CD14-positive monocyte (primary cell): ENCODE measurements at regions not wholly inside any gene's neighbourhood (a gene's known extent, or its start where the extent isn't known, plus 50 kb on each side); places are given as distances from the start of the nearest gene placed in this dataset.

Experiments used
- DNase-seq, 3 donors: peaks; one replicate each; pipeline ENCODE4 v3.0.0-alpha.2; 2011 to 2022
- H2AFZ ChIP-seq: 2 replicates; pipeline ENCODE4 v1.6.0; 2012; ENCODE audit warnings: mild to moderate bottlenecking, low read depth, low read length, inconsistent platforms; ENCODE audit not compliant: insufficient read depth, poor library complexity, severe bottlenecking
- H3K27ac ChIP-seq, 2 donors: 1 replicate in 1 of 2; 2 replicates in 1 of 2; pipeline ENCODE4 v1.5.1; 2012 to 2013; ENCODE audit warnings: low read length in 2 of 2, control low read depth in 1 of 2, inconsistent platforms in 1 of 2, low read depth in 1 of 2, mild to moderate bottlenecking in 1 of 2
- H3K27me3 ChIP-seq, 2 donors: one replicate each; pipeline versions ENCODE4 v1.6.0 to v1.6.1; 2011 to 2013; ENCODE audit warnings: low read length in 2 of 2; ENCODE audit not compliant: control insufficient read depth in 2 of 2, insufficient read depth in 2 of 2
- H3K36me3 ChIP-seq, 2 donors: replicated peaks in 1 of 2; 1 replicate in 1 of 2; 2 replicates in 1 of 2; pipeline versions ENCODE4 v1.5.1 to v1.6.1; 2012 to 2013; ENCODE audit warnings: low read length in 2 of 2, control low read depth in 1 of 2, inconsistent platforms in 1 of 2, mild to moderate bottlenecking in 1 of 2; ENCODE audit not compliant: insufficient read depth in 2 of 2, control insufficient read depth in 1 of 2
- H3K4me1 ChIP-seq, 2 donors: 1 replicate in 1 of 2; 2 replicates in 1 of 2; pipeline versions ENCODE4 v1.5.1 to v1.6.1; 2012 to 2013; ENCODE audit warnings: low read length in 2 of 2, control low read depth in 1 of 2, inconsistent platforms in 1 of 2, mild to moderate bottlenecking in 1 of 2, moderate library complexity in 1 of 2; ENCODE audit not compliant: insufficient read depth in 2 of 2, control insufficient read depth in 1 of 2
- H3K4me2 ChIP-seq: replicated peaks from 2 replicates; pipeline ENCODE3; 2012; ENCODE audit warnings: low read length, moderate library complexity, mild to moderate bottlenecking; ENCODE audit not compliant: poor library complexity, severe bottlenecking; ENCODE audit errors: extremely low read depth
- H3K4me3 ChIP-seq, 3 experiments: fragments of 200-600 bp in 1 of 3; sonication (generic) in 1 of 3; replicated peaks in 1 of 3; 1 replicate in 2 of 3; 2 replicates in 1 of 3; pipeline ENCODE4 v1.5.1; 2011 to 2013; ENCODE audit warnings: low read length in 3 of 3, mild to moderate bottlenecking in 3 of 3, control low read depth in 2 of 3, low read depth in 2 of 3, inconsistent platforms in 1 of 3, moderate library complexity in 1 of 3
- H3K79me2 ChIP-seq: 2 replicates; pipeline ENCODE4 v1.6.0; 2012; ENCODE audit warnings: mild to moderate bottlenecking, control low read depth, inconsistent platforms, low read length, moderate library complexity; ENCODE audit not compliant: insufficient read depth
- H3K9ac ChIP-seq: 2 replicates; pipeline ENCODE4 v1.6.0; 2017; ENCODE audit warnings: low read length, mild to moderate bottlenecking; ENCODE audit not compliant: insufficient read depth, poor library complexity, severe bottlenecking
- H3K9me3 ChIP-seq, 2 donors: replicated peaks in 1 of 2; 1 replicate in 1 of 2; 2 replicates in 1 of 2; pipeline versions ENCODE4 v1.5.1 to v1.6.1; 2012 to 2013; ENCODE audit warnings: low read length in 2 of 2, control low read depth in 1 of 2; ENCODE audit not compliant: control insufficient read depth in 1 of 2, insufficient read depth in 1 of 2
- H4K20me1 ChIP-seq: 2 replicates; pipeline ENCODE4 v1.6.0; 2012; ENCODE audit warnings: mild to moderate bottlenecking, low read length, control low read depth, moderate library complexity; ENCODE audit not compliant: insufficient read depth
- H3K27ac Mint-ChIP-seq, 7 donors: one replicate each; pipeline ENCODE4 v1.8.0; 2020; ENCODE audit warnings: mild to moderate bottlenecking in 7 of 7, mixed read lengths in 7 of 7, moderate library complexity in 6 of 7, inconsistent platforms in 2 of 7
- H3K27me3 Mint-ChIP-seq, 3 donors: one replicate each; pipeline ENCODE4 v1.8.0; 2021 to 2022; ENCODE audit warnings: low read depth in 3 of 3, mild to moderate bottlenecking in 3 of 3, mixed read lengths in 3 of 3, moderate library complexity in 3 of 3, inconsistent platforms in 1 of 3
- H3K36me3 Mint-ChIP-seq, 2 donors: one replicate each; pipeline ENCODE4 v1.8.0; 2020; ENCODE audit warnings: mixed read lengths in 2 of 2, inconsistent platforms in 1 of 2, mild to moderate bottlenecking in 1 of 2
- H3K4me1 Mint-ChIP-seq: one replicate; pipeline ENCODE4 v1.8.0; 2020; ENCODE audit warnings: mild to moderate bottlenecking, mixed read lengths
- H3K4me3 Mint-ChIP-seq, 2 donors: one replicate each; pipeline ENCODE4 v1.8.0; 2020; ENCODE audit warnings: mild to moderate bottlenecking in 2 of 2, mixed read lengths in 2 of 2, moderate library complexity in 1 of 2
- H3K9me3 Mint-ChIP-seq, 7 donors: one replicate each; pipeline ENCODE4 v1.8.0; 2020 to 2022; ENCODE audit warnings: mixed read lengths in 7 of 7, mild to moderate bottlenecking in 6 of 7, moderate library complexity in 6 of 7, inconsistent platforms in 2 of 7
- CTCF ChIP-seq: fragments of 200-600 bp; IDR thresholded peaks from one replicate; pipeline ENCODE4 v1.8.0; 2022; ENCODE audit warnings: antibody characterized with exemption, mild to moderate bottlenecking
- WGBS: methylation state at CpG from one replicate; pipeline ENCODE4 v1.1.5; 2013; ENCODE audit warnings: missing lambda C conversion rate; ENCODE audit not compliant: insufficient coverage; 5-methylcytosine and 5-hydroxymethylcytosine counted together
- intact Hi-C, 2 donors: fragments of 100-400 bp; cut with micrococcal nuclease; formaldehyde crosslinking; loops; one replicate each; pipeline versions ENCODE4 v1.15.0 to v1.15.1; 2023

- H3K4me1 ChIP-seq = no peaks in the 10 kb centered on the region
- no peaks in the 10 kb centered on the region for H3K9me3 ChIP-seq
- TF ChIP-seq CTCF = no peak
- no peak overlapping the region for H3K27ac ChIP-seq
- H3K79me2 ChIP-seq = no peaks in the 10 kb centered on the region
- no peaks in the 10 kb centered on the region for H4K20me1 ChIP-seq
- Mint-ChIP-seq H3K27ac (no peak overlapping the region), H3K4me1 (no peaks in the 10 kb centered on the region), H3K4me3 (no peak overlapping the region), H3K9me3 (peaks cover 0 to 4% (median 3%) of the 10 kb centered on the region in 7 donors), H3K27me3 (peaks cover 0 to 4% (median 0%) of the 10 kb centered on the region in 3 donors), H3K36me3 (no peaks in the 10 kb centered on the region)
- 100% methylated on average over 2 of the region's 8 CpGs for WGBS
- intact Hi-C loops = no loop called here
- no peak overlapping the region for H3K4me3 ChIP-seq
- no peaks in the 10 kb centered on the region for H3K27me3 ChIP-seq
- no peaks in the 10 kb centered on the region for H3K36me3 ChIP-seq
- no peak for DNase-seq
- H3K4me2 ChIP-seq = no peak overlapping the region
- no peak overlapping the region for H2AFZ ChIP-seq
- no peak overlapping the region for H3K9ac ChIP-seq
Observed at GRCh38 chr4:20358110-20358509, 106.4 kb downstream of the SLIT2 start.

- Histone ChIP-seq H3K4me3 (no peak overlapping the region), H3K27ac (no peak overlapping the region), H3K4me2 (no peak overlapping the region), H4K20me1 (no peaks in the 10 kb centered on the region), H2AFZ (no peak overlapping the region), H3K9ac (no peak overlapping the region), H3K27me3 (no peaks in the 10 kb centered on the region), H3K36me3 (no peaks in the 10 kb centered on the region), H3K4me1 (no peaks in the 10 kb centered on the region), H3K9me3 (no peaks in the 10 kb centered on the region), H3K79me2 (no peaks in the 10 kb centered on the region)
- intact Hi-C loops = no loop called here
- H3K4me1 Mint-ChIP-seq = no peaks in the 10 kb centered on the region
- TF ChIP-seq CTCF = no peak
- no peaks in the 10 kb centered on the region for H3K36me3 Mint-ChIP-seq
- no peak overlapping the region for H3K27ac Mint-ChIP-seq
- DNase-seq = no peak
- H3K9me3 Mint-ChIP-seq = peaks cover 0 to 4% (median 3%) of the 10 kb centered on the region in 7 donors
- WGBS = no CpG with 5 or more reads among the region's 1 CpG
- H3K4me3 Mint-ChIP-seq = no peak overlapping the region
- peaks cover 0 to 2% (median 0%) of the 10 kb centered on the region in 3 donors for H3K27me3 Mint-ChIP-seq
Observed at GRCh38 chr4:20359692-20360091, 108.0 kb downstream of the SLIT2 start.
